GM12878 (cell line): ENCODE measurements at regions not wholly inside any gene's neighbourhood (a gene's known extent, or its start where the extent isn't known, plus 50 kb on each side); places are given as distances from the start of the nearest gene placed in this dataset.

ENCODE experiments used
- ATAC-seq: fragments of 200-7000 bp; cut with Tn5 transposase; 3 replicates; pipeline ENCODE4 v1.9.1; 2020; ENCODE audit warnings: mild to moderate bottlenecking, moderate library complexity
- BruUV-seq: library from RNA; stranded (reverse); fragments of 400-500 nt; replicated peaks from 2 replicates; lab custom pipeline; 2021; lab: Mats Ljungman, UMichigan
- CTCF ChIA-PET: fragments of 300-600 bp; sonication (Branson Sonifier 250); formaldehyde crosslinking; extraction: SDS; loops from one replicate; lab custom pipeline; 2021; ENCODE audit warnings: inconsistent platforms; lab: Yijun Ruan, JAX
- POLR2A ChIA-PET: fragments of 350-600 bp; formaldehyde crosslinking; extraction: SDS; loops from one replicate; lab custom pipeline; 2021; ENCODE audit warnings: inconsistent platforms; lab: Charles Lee
- RAD21 ChIA-PET: fragments of 300-600 bp; sonication (Branson Sonifier 250); formaldehyde crosslinking; loops from one replicate; lab custom pipeline; 2023; ENCODE audit warnings: antibody characterized with exemption; ENCODE audit not compliant: unreplicated experiment; lab: Charles Lee
- SMC1A ChIA-PET: fragments of 300-600 bp; sonication (Branson Sonifier 250); formaldehyde crosslinking; loops from one replicate; lab custom pipeline; 2023; ENCODE audit not compliant: unreplicated experiment, uncharacterized antibody; lab: Charles Lee
- DNase-seq: peaks from one replicate; pipeline ENCODE4 v3.0.0-alpha.2; 2011; ENCODE audit warnings: low read depth, low spot score
- FAIRE-seq: peaks from 3 replicates; lab custom pipeline; 2011; peaks lifted over from hg19 to GRCh38; lab: Jason Lieb, UNC
- H2AFZ ChIP-seq: 2 replicates; pipeline ENCODE4 v1.6.0; 2011; ENCODE audit warnings: low read depth, low read length, control low read depth; ENCODE audit not compliant: control insufficient read depth
- H3K27ac ChIP-seq: 2 replicates; pipeline ENCODE4 v1.5.1; 2011; ENCODE audit warnings: control low read depth; ENCODE audit not compliant: control insufficient read depth, insufficient read depth
- H3K27me3 ChIP-seq, 2 experiments: replicated peaks in 1 of 2; 2 replicates each; pipeline versions ENCODE4 v1.6.0 to v1.6.1; 2011; ENCODE audit warnings: low read length in 1 of 2; ENCODE audit not compliant: control insufficient read depth in 2 of 2, insufficient read depth in 2 of 2
- H3K36me3 ChIP-seq, 2 experiments: 2 replicates each; pipeline ENCODE4 v1.5.1; 2011; ENCODE audit warnings: low read length in 1 of 2; ENCODE audit not compliant: control insufficient read depth in 2 of 2, insufficient read depth in 2 of 2
- H3K4me1 ChIP-seq: 2 replicates; pipeline ENCODE4 v1.6.1; 2011; ENCODE audit warnings: mild to moderate bottlenecking, low read length, moderate library complexity, mixed read lengths; ENCODE audit not compliant: control insufficient read depth, insufficient read depth
- H3K4me2 ChIP-seq: 2 replicates; pipeline ENCODE4 v1.6.0; 2011; ENCODE audit warnings: control low read depth; ENCODE audit not compliant: control insufficient read depth, insufficient read depth
- H3K4me3 ChIP-seq: fragments of 200-600 bp; sonication (generic); 2 replicates; pipeline ENCODE4 v1.5.1; 2016
- H3K79me2 ChIP-seq: 2 replicates; pipeline ENCODE4 v1.6.0; 2011; ENCODE audit warnings: low read length; ENCODE audit not compliant: control insufficient read depth, insufficient read depth
- H3K9ac ChIP-seq: 2 replicates; pipeline ENCODE4 v1.8.0; 2011; ENCODE audit warnings: low read length, control low read depth, mixed read lengths; ENCODE audit not compliant: control insufficient read depth, insufficient read depth
- H3K9me3 ChIP-seq: replicated peaks from 3 replicates; pipeline ENCODE4 v1.5.1; 2011; ENCODE audit warnings: mild to moderate bottlenecking, low read length; ENCODE audit not compliant: control insufficient read depth, insufficient read depth
- H4K20me1 ChIP-seq: 2 replicates; pipeline ENCODE4 v1.6.0; 2011; ENCODE audit not compliant: control insufficient read depth, insufficient read depth
- CREM ChIP-seq: IDR thresholded peaks from 2 replicates; pipeline ENCODE4 v1.6.1; 2014; ENCODE audit warnings: antibody characterized with exemption, low read depth
- MXI1 ChIP-seq: fragments of 150-350 bp; IDR thresholded peaks from 2 replicates; pipeline ENCODE4 v1.6.1; 2011; ENCODE audit warnings: low read depth, mild to moderate bottlenecking, inconsistent platforms, low read length, improper control_type of control experiment
- NR2C1 ChIP-seq: fragments of 450-650 bp; IDR thresholded peaks from 2 replicates; pipeline ENCODE4 v1.6.1; 2017; ENCODE audit warnings: antibody characterized with exemption, mild to moderate bottlenecking, moderate library complexity
- WGBS: methylation state at CpG from one replicate; pipeline ENCODE4 v1.1.6; 2016; ENCODE audit warnings: low lambda C conversion rate; ENCODE audit not compliant: insufficient replicate concordance, insufficient coverage; ENCODE audit errors: missing lambda C conversion rate; 5-methylcytosine and 5-hydroxymethylcytosine counted together
- in situ Hi-C: fragments of 300-500 bp; cut with MboI; formaldehyde crosslinking; loops from 9 replicates; pipeline ENCODE4 v1.14.3; 2018; ENCODE audit warnings: mixed read lengths
- intact Hi-C: fragments of 100-400 bp; cut with micrococcal nuclease; formaldehyde crosslinking; loops from one replicate; pipeline ENCODE4 v1.14.2; 2022; ENCODE audit not compliant: unreplicated experiment
- TF ChIP-seq, protein P1 (sequence below): fragments of 150-350 bp; IDR thresholded peaks from 2 replicates; pipeline ENCODE4 v1.6.1; 2014; ENCODE audit warnings: mild to moderate bottlenecking, low read depth, low read length

DNA sequence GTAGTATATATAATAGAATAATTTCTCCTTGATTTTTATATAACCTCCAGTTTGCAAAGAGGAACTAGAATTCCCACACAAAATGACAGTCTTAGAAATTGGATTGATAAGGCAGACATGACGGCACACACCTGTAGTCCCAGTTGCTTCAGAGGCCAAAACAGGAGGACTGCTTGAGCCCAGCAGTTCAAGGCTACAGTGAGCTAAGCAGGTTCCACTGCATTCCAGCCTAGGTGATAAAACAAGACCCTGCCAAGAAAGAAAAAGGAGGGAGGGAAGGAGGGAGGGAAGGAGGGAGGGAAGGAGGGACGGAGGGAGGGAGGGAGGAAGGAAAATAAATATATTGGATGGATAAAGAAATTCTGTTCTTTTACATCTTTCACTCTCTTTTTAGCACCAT, 77.6 kb upstream of the SASH1 start:
- Histone ChIP-seq H3K36me3 (no peaks in the 10 kb centered on the region), H3K27me3 (no peaks in the 10 kb centered on the region; a peak in 1 of 4 replicates), H3K9ac (no peak overlapping the region), H3K4me1 (no peaks in the 10 kb centered on the region), H4K20me1 (no peaks in the 10 kb centered on the region), H3K9me3 (no peaks in the 10 kb centered on the region), H3K4me3 (no peak overlapping the region), H2AFZ (no peak overlapping the region), H3K27ac (no peak overlapping the region), H3K4me2 (no peak overlapping the region), H3K79me2 (no peaks in the 10 kb centered on the region)
- in situ Hi-C loops (no loop called here), intact Hi-C loops (no loop called here)
- FAIRE-seq (no peak), DNase-seq (no peak), ATAC-seq (no peak)
- ChIA-PET RAD21 (no interaction called here), CTCF (no interaction called here), POLR2A (no interaction called here), SMC1A (interaction anchor here (0.7 kb wide), 1 partner anchor 437 kb away, joined by 3 read pairs; no protein-coding TSS in a partner anchor)
- TF ChIP-seq CREM (no peak), NR2C1 (no peak)
- WGBS = 18% methylated on average over 2 of the region's 2 CpGs
- BruUV-seq = no TSS peak

DNA sequence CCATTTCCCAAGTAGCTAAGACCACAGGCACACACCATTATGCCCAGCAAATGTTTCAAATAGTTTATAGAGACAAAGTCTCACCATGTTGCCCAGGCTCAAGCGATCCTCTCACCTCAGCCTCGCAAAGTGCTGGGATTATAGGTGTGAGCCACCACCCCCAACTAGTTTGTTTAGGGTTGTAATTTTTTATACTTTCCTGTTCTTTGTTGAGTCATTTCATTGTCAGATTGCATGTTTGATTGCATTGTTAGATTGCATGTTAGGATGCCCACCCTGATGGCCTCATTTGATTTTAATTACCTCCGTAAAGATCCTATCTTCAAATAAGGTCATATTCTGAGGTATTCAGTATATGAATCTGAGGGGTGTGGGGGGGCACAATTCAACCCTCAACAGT, 73.3 kb upstream of the SASH1 start:
- no peaks in the 10 kb centered on the region for H3K79me2 ChIP-seq
- TF ChIP-seq, protein P1, sequence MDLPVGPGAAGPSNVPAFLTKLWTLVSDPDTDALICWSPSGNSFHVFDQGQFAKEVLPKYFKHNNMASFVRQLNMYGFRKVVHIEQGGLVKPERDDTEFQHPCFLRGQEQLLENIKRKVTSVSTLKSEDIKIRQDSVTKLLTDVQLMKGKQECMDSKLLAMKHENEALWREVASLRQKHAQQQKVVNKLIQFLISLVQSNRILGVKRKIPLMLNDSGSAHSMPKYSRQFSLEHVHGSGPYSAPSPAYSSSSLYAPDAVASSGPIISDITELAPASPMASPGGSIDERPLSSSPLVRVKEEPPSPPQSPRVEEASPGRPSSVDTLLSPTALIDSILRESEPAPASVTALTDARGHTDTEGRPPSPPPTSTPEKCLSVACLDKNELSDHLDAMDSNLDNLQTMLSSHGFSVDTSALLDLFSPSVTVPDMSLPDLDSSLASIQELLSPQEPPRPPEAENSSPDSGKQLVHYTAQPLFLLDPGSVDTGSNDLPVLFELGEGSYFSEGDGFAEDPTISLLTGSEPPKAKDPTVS = no peak
- no peak for TF ChIP-seq MXI1
- H3K4me1 ChIP-seq = no peaks in the 10 kb centered on the region
- H3K27ac ChIP-seq = no peak overlapping the region
- ATAC-seq (no peak), FAIRE-seq (no peak), DNase-seq (no peak)
- 25% methylated on average over 3 of the region's 3 CpGs for WGBS
- H3K9me3 ChIP-seq = no peaks in the 10 kb centered on the region
- CTCF ChIA-PET = no interaction called here
- intact Hi-C loops = no loop called here
- H3K4me2 ChIP-seq = no peak overlapping the region
- no peak overlapping the region for H2AFZ ChIP-seq
- H3K27me3 ChIP-seq = no peaks in the 10 kb centered on the region; a peak in 1 of 4 replicates
- H3K4me3 ChIP-seq = no peak overlapping the region
- in situ Hi-C loops = no loop called here
- POLR2A ChIA-PET = no interaction called here
- H3K36me3 ChIP-seq = no peaks in the 10 kb centered on the region
- no peak overlapping the region for H3K9ac ChIP-seq
- BruUV-seq = no TSS peak
- H4K20me1 ChIP-seq = no peaks in the 10 kb centered on the region
- RAD21 ChIA-PET = no interaction called here
- SMC1A ChIA-PET = interaction anchor here (1.2 kb wide), 1 partner anchor 11 kb away, joined by 5 read pairs; no protein-coding TSS in a partner anchor
